SK-N-SH (cell line): ENCODE measurements at regions not wholly inside any gene's neighbourhood (a gene's known extent, or its start where the extent isn't known, plus 50 kb on each side); places are given as distances from the start of the nearest gene placed in this dataset.

Experiments
- CTCF ChIA-PET: fragments of 300-600, 350-600 bp; formaldehyde crosslinking; extraction: SDS; loops from one replicate; lab custom pipeline; 2021; lab: Yijun Ruan, JAX
- POLR2A ChIA-PET: fragments of 350-600 bp; sonication (Branson Sonifier 250); formaldehyde crosslinking; extraction: SDS; loops from one replicate; lab custom pipeline; 2020; ENCODE audit warnings: antibody characterized with exemption, inconsistent platforms; lab: Yijun Ruan, JAX
- DNase-seq: peaks from one replicate; pipeline ENCODE4 v3.0.0; 2012
- H2AFZ ChIP-seq: fragments of 200-600 bp; sonication (generic); 2 replicates; pipeline ENCODE4 v1.8.1; 2016; ENCODE audit warnings: antibody characterized with exemption, mild to moderate bottlenecking, low read depth
- H3F3A ChIP-seq: fragments of 200-600 bp; sonication (generic); replicated peaks from 2 replicates; pipeline ENCODE3; 2016; ENCODE audit warnings: antibody characterized with exemption, mild to moderate bottlenecking; ENCODE audit not compliant: insufficient read depth
- H3K27ac ChIP-seq, 2 experiments: fragments of 200-500 bp in 1 of 2; fragments of 200-600 bp in 1 of 2; sonication (Bioruptor generic) in 1 of 2; sonication (generic), shearing (Covaris generic) in 1 of 2; 2 replicates each; pipeline versions ENCODE4 v1.5.1 to v1.6.1; 2014 to 2016; ENCODE audit warnings: low read depth in 2 of 2, inconsistent platforms in 1 of 2, low read length in 1 of 2, mild to moderate bottlenecking in 1 of 2, mixed read lengths in 1 of 2
- H3K27me3 ChIP-seq: fragments of 200-600 bp; sonication (generic), shearing (Covaris generic); 2 replicates; pipeline ENCODE4 v1.6.1; 2016; ENCODE audit warnings: mixed run types; ENCODE audit not compliant: insufficient read depth
- H3K36me3 ChIP-seq, 2 experiments: fragments of 200-500 bp in 1 of 2; fragments of 200-600 bp in 1 of 2; sonication (Bioruptor generic) in 1 of 2; sonication (generic) in 1 of 2; replicated peaks in 1 of 2; 2 replicates each; pipeline versions ENCODE3 to v1.5.1; 2014 to 2016; ENCODE audit warnings: low read length in 1 of 2, mild to moderate bottlenecking in 1 of 2; ENCODE audit not compliant: insufficient read depth in 2 of 2, control insufficient read depth in 1 of 2
- H3K4me1 ChIP-seq, 2 experiments: fragments of 200-500 bp in 1 of 2; fragments of 200-600 bp in 1 of 2; sonication (Bioruptor generic) in 1 of 2; sonication (generic), shearing (Covaris generic) in 1 of 2; 2 replicates each; pipeline versions ENCODE4 v1.5.1 to v1.6.1; 2014 to 2016; ENCODE audit warnings: low read depth in 1 of 2, low read length in 1 of 2, mixed run types in 1 of 2; ENCODE audit not compliant: insufficient read depth in 2 of 2, control insufficient read depth in 1 of 2
- H3K4me2 ChIP-seq: fragments of 200-600 bp; sonication (generic), shearing (Covaris generic); 2 replicates; pipeline ENCODE4 v1.6.1; 2017; ENCODE audit warnings: mixed run types
- H3K4me3 ChIP-seq, 2 experiments: fragments of 200-500 bp in 1 of 2; fragments of 200-600 bp in 1 of 2; sonication (Bioruptor generic) in 1 of 2; sonication (generic), shearing (Covaris generic) in 1 of 2; 2 replicates each; pipeline versions ENCODE4 v1.5.1 to v1.8.1; 2014 to 2016; ENCODE audit warnings: low read depth in 2 of 2, inconsistent platforms in 1 of 2, low read length in 1 of 2, mild to moderate bottlenecking in 1 of 2, mixed read lengths in 1 of 2, moderate library complexity in 1 of 2
- H3K79me2 ChIP-seq: fragments of 200-600 bp; sonication (generic); 2 replicates; pipeline ENCODE4 v1.8.1; 2017; ENCODE audit warnings: mild to moderate bottlenecking; ENCODE audit not compliant: insufficient read depth
- H3K9ac ChIP-seq: fragments of 200-600 bp; sonication (generic); 2 replicates; pipeline ENCODE4 v1.6.1; 2017; ENCODE audit warnings: mixed run types
- H3K9me2 ChIP-seq: fragments of 200-600 bp; sonication (generic); 2 replicates; pipeline ENCODE4 v1.6.1; 2017; ENCODE audit warnings: mixed run types
- H3K9me3 ChIP-seq: fragments of 200-600 bp; sonication (generic); 2 replicates; pipeline ENCODE4 v1.6.1; 2017; ENCODE audit warnings: mixed run types, mild to moderate bottlenecking, moderate library complexity
- H4K20me1 ChIP-seq: fragments of 200-600 bp; sonication (generic); 2 replicates; pipeline ENCODE4 v1.6.1; 2017; ENCODE audit warnings: mild to moderate bottlenecking, mixed run types; ENCODE audit not compliant: insufficient read depth
- CHD2 ChIP-seq: fragments of 150-350 bp; IDR thresholded peaks from 2 replicates; pipeline ENCODE4 v1.6.1; 2018; ENCODE audit warnings: low read length; ENCODE audit not compliant: partially characterized antibody
- EP300 ChIP-seq, 2 experiments: IDR thresholded peaks; 2 replicates each; pipeline versions ENCODE4 v1.4.0 to v1.6.1; 2012; ENCODE audit warnings: borderline replicate concordance in 1 of 2, low read depth in 1 of 2, low read length in 1 of 2
- EZH2phosphoT487 ChIP-seq: fragments of 200-600 bp; sonication (generic); IDR thresholded peaks from 2 replicates; pipeline ENCODE4 v1.6.1; 2017; ENCODE audit warnings: low read depth, mixed run types, mild to moderate bottlenecking, antibody characterized with exemption, moderate library complexity, borderline replicate concordance
- FOXJ3 ChIP-seq: sonication (generic); formaldehyde crosslinking; IDR thresholded peaks from 2 replicates; pipeline ENCODE4 v1.5.1; 2020; ENCODE audit warnings: mild to moderate bottlenecking, missing genetic modification reagents
- FOXM1 ChIP-seq: IDR thresholded peaks from 2 replicates; pipeline ENCODE4 v1.4.0; 2012; ENCODE audit warnings: low read depth, mild to moderate bottlenecking
- JUND ChIP-seq: IDR thresholded peaks from 2 replicates; pipeline ENCODE4 v1.4.0; 2012
- MEF2A ChIP-seq: IDR thresholded peaks from 2 replicates; pipeline ENCODE4 v1.4.0; 2012; ENCODE audit warnings: low read depth, borderline replicate concordance
- MXI1 ChIP-seq: IDR thresholded peaks from 2 replicates; pipeline ENCODE4 v1.6.1; 2012; ENCODE audit warnings: mild to moderate bottlenecking, low read depth, low read length, improper control_type of control experiment
- POLR2AphosphoS5 ChIP-seq: IDR thresholded peaks from 2 replicates; pipeline ENCODE4 v1.6.1; 2012; ENCODE audit warnings: low read depth, low read length
- RAD21 ChIP-seq: IDR thresholded peaks from 2 replicates; pipeline ENCODE4 v1.6.1; 2012; ENCODE audit warnings: mild to moderate bottlenecking, low read length
- RCOR1 ChIP-seq: fragments of 150-350 bp; IDR thresholded peaks from 2 replicates; pipeline ENCODE4 v1.6.1; 2017; ENCODE audit warnings: antibody characterized with exemption, low read length
- SIN3A ChIP-seq: IDR thresholded peaks from 2 replicates; pipeline ENCODE4 v1.6.1; 2012; ENCODE audit warnings: low read depth, mild to moderate bottlenecking, low read length, moderate library complexity, borderline replicate concordance
- TCF12 ChIP-seq: IDR thresholded peaks from 2 replicates; pipeline ENCODE4 v1.4.0; 2012
- YY1 ChIP-seq: IDR thresholded peaks from 2 replicates; pipeline ENCODE4 v1.4.0; 2012; ENCODE audit warnings: low read depth, mild to moderate bottlenecking
- WGBS: methylation state at CpG from one replicate; pipeline ENCODE4 v1.1.6; 2017; ENCODE audit warnings: low lambda C conversion rate; 5-methylcytosine and 5-hydroxymethylcytosine counted together
- TF ChIP-seq, protein P1 (sequence below): IDR thresholded peaks from 2 replicates; pipeline ENCODE4 v1.4.0; 2012; ENCODE audit warnings: low read depth

DNA sequence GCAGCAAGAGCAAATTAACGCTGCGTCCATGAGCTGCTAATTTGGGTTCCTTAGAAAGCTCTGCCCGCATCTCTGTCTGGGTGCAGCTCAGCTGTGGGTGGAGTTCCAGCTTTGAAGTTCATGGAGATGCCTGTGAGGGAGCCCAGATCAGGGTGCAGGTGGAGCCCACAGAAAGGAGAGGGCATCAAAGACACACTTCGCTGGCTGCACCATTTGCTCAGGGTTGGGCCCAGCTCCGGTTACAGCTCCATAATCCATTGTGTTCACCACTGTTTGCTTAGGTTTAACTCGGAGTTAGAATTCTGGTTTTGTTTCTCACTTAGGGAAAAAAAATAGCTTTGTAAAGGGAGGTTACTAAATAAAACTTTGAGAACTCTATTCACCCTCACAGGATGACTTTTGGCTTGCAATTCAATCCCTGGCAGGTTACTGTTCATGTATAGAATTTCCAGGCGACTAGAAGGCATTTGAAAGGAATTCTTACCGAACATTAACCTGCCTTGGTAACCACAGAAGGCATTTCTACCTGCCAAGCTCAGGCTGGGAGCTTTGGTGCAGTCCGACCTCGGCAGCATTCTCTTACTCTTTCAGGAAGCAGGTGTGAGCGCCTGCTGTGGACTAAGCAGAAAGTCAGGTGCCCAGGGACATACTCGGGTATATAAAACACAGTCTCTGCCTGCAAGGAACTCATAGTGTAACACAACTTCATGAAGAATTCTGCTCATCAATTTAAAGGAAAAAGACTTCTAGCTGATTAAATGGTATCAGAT, 179.5 kb upstream of the RNF32 start:
- ChIA-PET POLR2A (no interaction called here), CTCF (interaction anchor here (1.1 to 2.4 kb wide), 3 partner anchors 13 to 657 kb away, joined by 3 to 10 read pairs (median 3); no protein-coding TSS in a partner anchor)
- Histone ChIP-seq H3K4me1 (no peaks in the 10 kb centered on the region), H3K27ac (no peak overlapping the region), H3K9me3 (no peaks in the 10 kb centered on the region), H3K9me2 (no peaks in the 10 kb centered on the region), H3F3A (no peaks in the 10 kb centered on the region), H3K9ac (no peak overlapping the region), H3K79me2 (no peaks in the 10 kb centered on the region), H3K36me3 (no peaks in the 10 kb centered on the region), H3K4me2 (no peak overlapping the region), H4K20me1 (no peaks in the 10 kb centered on the region), H2AFZ (no peak overlapping the region), H3K27me3 (peaks cover 67% of the 10 kb centered on the region), H3K4me3 (no peak overlapping the region)
- DNase-seq = no peak
- TF ChIP-seq POLR2AphosphoS5 (no peak), RAD21 (no peak), MEF2A (no peak), FOXJ3 (CRISPR knock-in tag) (no peak), SIN3A (no peak), YY1 (no peak), JUND (no peak), FOXM1 (no peak), RCOR1 (no peak), EP300 (IDR thresholded peaks at IDR 0.05; ENCODE audit: borderline replicate concordance in 1 of 2, low read depth in 1 of 2, low read length in 1 of 2) (no peak)
- TF ChIP-seq, protein P1, sequence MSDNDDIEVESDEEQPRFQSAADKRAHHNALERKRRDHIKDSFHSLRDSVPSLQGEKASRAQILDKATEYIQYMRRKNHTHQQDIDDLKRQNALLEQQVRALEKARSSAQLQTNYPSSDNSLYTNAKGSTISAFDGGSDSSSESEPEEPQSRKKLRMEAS = no peak
- WGBS = 13% methylated on average over 12 of the region's 12 CpGs

DNA sequence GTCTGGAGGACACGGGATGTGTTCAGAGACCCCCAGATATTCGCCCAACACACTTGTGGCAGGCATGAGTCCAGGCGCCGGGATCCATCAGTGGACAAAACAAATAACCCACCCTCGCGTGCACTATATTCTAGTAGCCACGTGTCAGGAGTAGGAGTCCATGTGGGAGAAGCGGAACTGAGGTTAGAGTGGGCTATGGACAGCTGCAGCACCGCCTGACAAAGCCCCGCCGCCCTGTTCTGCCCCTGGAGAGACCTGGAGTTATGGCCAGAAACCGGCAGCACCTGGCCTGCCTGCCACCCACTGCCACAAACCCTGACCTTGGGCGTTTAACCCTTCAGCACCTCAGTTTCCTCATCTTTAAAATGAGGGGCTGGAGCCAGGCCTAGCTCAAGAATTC, 181.0 kb upstream of the RNF32 start:
- Histone ChIP-seq H3K36me3 (no peaks in the 10 kb centered on the region), H3K9me2 (no peaks in the 10 kb centered on the region), H3K9ac (no peak overlapping the region), H3K4me1 (no peaks in the 10 kb centered on the region), H3K4me3 (no peak overlapping the region), H3F3A (no peaks in the 10 kb centered on the region), H3K79me2 (no peaks in the 10 kb centered on the region), H4K20me1 (no peaks in the 10 kb centered on the region), H3K4me2 (no peak overlapping the region), H3K9me3 (no peaks in the 10 kb centered on the region), H3K27ac (no peak overlapping the region), H3K27me3 (peaks cover 71% of the 10 kb centered on the region), H2AFZ (no peak overlapping the region)
- 24% methylated on average over 13 of the region's 13 CpGs for WGBS
- ChIA-PET POLR2A (no interaction called here), CTCF (interaction anchor here (2.4 kb wide), 1 partner anchor 14 kb away, joined by 10 read pairs; no protein-coding TSS in a partner anchor)
- no peak for DNase-seq
- TF ChIP-seq CHD2 (no peak), FOXM1 (no peak), MXI1 (no peak), TCF12 (no peak), EZH2phosphoT487 (no peak), POLR2AphosphoS5 (no peak)
- TF ChIP-seq, protein P1 = no peak
